ENCODE measurements at regions not wholly inside any gene's neighbourhood (a gene's known extent, or its start where the extent isn't known, plus 50 kb on each side); places are given as distances from the start of the nearest gene placed in this dataset.

- TF ChIP-seq CTCF (IDR thresholded peaks at IDR 0.05), result no peak
- TF ChIP-seq POLR2A (IDR thresholded peaks at IDR 0.05), result no peak
- TF ChIP-seq EP300 (IDR thresholded peaks at IDR 0.05), result no peak
- no peak for TF ChIP-seq POLR2AphosphoS5 (IDR thresholded peaks at IDR 0.05)
Measured at GRCh38 chr5:85951707-85952210, 666.0 kb upstream of the COX7C start.
